DND-41 (cell line): ENCODE measurements at regions not wholly inside any gene's neighbourhood (a gene's known extent, or its start where the extent isn't known, plus 50 kb on each side); places are given as distances from the start of the nearest gene placed in this dataset.

Experiments
- ATAC-seq: fragments of 200-7000 bp; cut with Tn5 transposase; 3 replicates; pipeline ENCODE4 v1.9.1; 2021; ENCODE audit warnings: low read depth; ENCODE audit not compliant: insufficient read depth
- DNase-seq: peaks from one replicate; pipeline ENCODE4 v3.0.0-alpha.2; 2020
- H2AFZ ChIP-seq: 2 replicates; pipeline ENCODE4 v1.6.0; 2012; ENCODE audit warnings: low read depth, low read length
- H3K27ac ChIP-seq: 2 replicates; pipeline ENCODE4 v1.5.1; 2012; ENCODE audit warnings: low read length, inconsistent platforms
- H3K27me3 ChIP-seq: fragments of 200-600 bp; sonication (generic); 2 replicates; pipeline ENCODE4 v1.6.0; 2012; ENCODE audit warnings: low read length, mild to moderate bottlenecking, inconsistent platforms; ENCODE audit not compliant: insufficient read depth, poor library complexity
- H3K36me3 ChIP-seq: 2 replicates; pipeline ENCODE4 v1.5.1; 2012; ENCODE audit warnings: low read length, inconsistent platforms; ENCODE audit not compliant: insufficient read depth
- H3K4me1 ChIP-seq: 2 replicates; pipeline ENCODE4 v1.5.1; 2012; ENCODE audit warnings: mild to moderate bottlenecking, low read length; ENCODE audit not compliant: insufficient read depth
- H3K4me2 ChIP-seq: 2 replicates; pipeline ENCODE4 v1.6.0; 2012; ENCODE audit warnings: mild to moderate bottlenecking, moderate library complexity, low read length, inconsistent platforms; ENCODE audit not compliant: insufficient read depth
- H3K4me3 ChIP-seq, 2 experiments: fragments of 200-600 bp in 1 of 2; shearing (Covaris generic) in 1 of 2; 2 replicates each; pipeline ENCODE4 v1.5.1; 2012 to 2016; ENCODE audit warnings: inconsistent platforms in 2 of 2, low read length in 2 of 2, mild to moderate bottlenecking in 2 of 2, low read depth in 1 of 2, moderate library complexity in 1 of 2
- H3K79me2 ChIP-seq: 2 replicates; pipeline ENCODE4 v1.6.0; 2012; ENCODE audit warnings: low read length, inconsistent platforms; ENCODE audit not compliant: insufficient read depth
- H3K9ac ChIP-seq: 2 replicates; pipeline ENCODE4 v1.6.0; 2012; ENCODE audit warnings: low read depth, mild to moderate bottlenecking, inconsistent platforms, low read length, moderate library complexity
- H3K9me3 ChIP-seq: 2 replicates; pipeline ENCODE4 v1.5.1; 2012; ENCODE audit warnings: low read length, moderate library complexity, mild to moderate bottlenecking, inconsistent platforms; ENCODE audit not compliant: insufficient read depth, severe bottlenecking
- H4K20me1 ChIP-seq: 2 replicates; pipeline ENCODE4 v1.6.0; 2012; ENCODE audit warnings: low read length; ENCODE audit not compliant: insufficient read depth
- CTCF ChIP-seq: IDR thresholded peaks from 2 replicates; pipeline ENCODE4 v1.5.1; 2012; ENCODE audit warnings: borderline replicate concordance, low read length, moderate library complexity, mild to moderate bottlenecking; ENCODE audit not compliant: poor library complexity, severe bottlenecking; ENCODE audit errors: extremely low read depth
- EZH2 ChIP-seq: IDR thresholded peaks from 3 replicates; pipeline ENCODE4 v1.6.1; 2012; ENCODE audit warnings: borderline replicate concordance, low read depth, mild to moderate bottlenecking, moderate library complexity, low read length, inconsistent platforms; ENCODE audit not compliant: severe bottlenecking

- no peak for ATAC-seq
- Histone ChIP-seq H2AFZ (no peak overlapping the region), H3K36me3 (no peaks in the 10 kb centered on the region), H3K9ac (no peak overlapping the region), H3K27me3 (no peaks in the 10 kb centered on the region), H4K20me1 (no peaks in the 10 kb centered on the region), H3K79me2 (no peaks in the 10 kb centered on the region), H3K4me2 (no peak overlapping the region), H3K27ac (no peak overlapping the region), H3K9me3 (no peaks in the 10 kb centered on the region), H3K4me3 (no peak overlapping the region), H3K4me1 (no peaks in the 10 kb centered on the region)
- DNase-seq: no peak
- no peak for TF ChIP-seq CTCF
- no peak for TF ChIP-seq EZH2
Observed at GRCh38 chr17:13978478-13978877, 90.8 kb upstream of the COX10 start.

- no peak overlapping the region for H3K4me2 ChIP-seq
Observed at GRCh38 chr17:13981881-13982280, 87.4 kb upstream of the COX10 start.

GRCh38 chr17:13984956-13985355, 84.3 kb upstream of the COX10 start:
- no peak for ATAC-seq
- no peaks in the 10 kb centered on the region for H4K20me1 ChIP-seq

More at GRCh38 chr17:13981881-13982280, 87.4 kb upstream of the COX10 start:
- Histone ChIP-seq H3K4me3 (no peak overlapping the region), H3K9ac (no peak overlapping the region), H3K27ac (no peak overlapping the region), H2AFZ (no peak overlapping the region), H3K9me3 (no peaks in the 10 kb centered on the region), H3K36me3 (no peaks in the 10 kb centered on the region), H4K20me1 (no peaks in the 10 kb centered on the region), H3K4me1 (no peaks in the 10 kb centered on the region), H3K27me3 (no peaks in the 10 kb centered on the region), H3K79me2 (no peaks in the 10 kb centered on the region)
- ATAC-seq: no peak
- no peak for DNase-seq
- TF ChIP-seq EZH2: no peak
- no peak for TF ChIP-seq CTCF

More at GRCh38 chr17:13984956-13985355, 84.3 kb upstream of the COX10 start:
- H2AFZ ChIP-seq: no peak overlapping the region
- no peak overlapping the region for H3K27ac ChIP-seq
- no peaks in the 10 kb centered on the region for H3K9me3 ChIP-seq
- TF ChIP-seq EZH2: no peak
- TF ChIP-seq CTCF: no peak
- no peaks in the 10 kb centered on the region for H3K79me2 ChIP-seq
- no peak overlapping the region for H3K4me2 ChIP-seq
- H3K9ac ChIP-seq: no peak overlapping the region
- DNase-seq: no peak
- no peaks in the 10 kb centered on the region for H3K27me3 ChIP-seq
- no peak overlapping the region for H3K4me3 ChIP-seq
- no peaks in the 10 kb centered on the region for H3K36me3 ChIP-seq
- H3K4me1 ChIP-seq: no peaks in the 10 kb centered on the region
